Anterior cingulate cortex (tissue), 58 donors: ENCODE measurements at regions not wholly inside any gene's neighbourhood (a gene's known extent, or its start where the extent isn't known, plus 50 kb on each side); places are given as distances from the start of the nearest gene placed in this dataset.

Experiments
- DNase-seq, 58 donors: peaks; one replicate each; lab custom pipeline; 2025; lab: John Stamatoyannopoulos, UW

- no peak for DNase-seq
These were observed 135.7 kb upstream of the RTL1 start for GRCh38 chr14:101039031-101039754.

GRCh38 chr14:101039755-101040138 is 136.2 kb upstream of the RTL1 start:
- no peak for DNase-seq

DNA sequence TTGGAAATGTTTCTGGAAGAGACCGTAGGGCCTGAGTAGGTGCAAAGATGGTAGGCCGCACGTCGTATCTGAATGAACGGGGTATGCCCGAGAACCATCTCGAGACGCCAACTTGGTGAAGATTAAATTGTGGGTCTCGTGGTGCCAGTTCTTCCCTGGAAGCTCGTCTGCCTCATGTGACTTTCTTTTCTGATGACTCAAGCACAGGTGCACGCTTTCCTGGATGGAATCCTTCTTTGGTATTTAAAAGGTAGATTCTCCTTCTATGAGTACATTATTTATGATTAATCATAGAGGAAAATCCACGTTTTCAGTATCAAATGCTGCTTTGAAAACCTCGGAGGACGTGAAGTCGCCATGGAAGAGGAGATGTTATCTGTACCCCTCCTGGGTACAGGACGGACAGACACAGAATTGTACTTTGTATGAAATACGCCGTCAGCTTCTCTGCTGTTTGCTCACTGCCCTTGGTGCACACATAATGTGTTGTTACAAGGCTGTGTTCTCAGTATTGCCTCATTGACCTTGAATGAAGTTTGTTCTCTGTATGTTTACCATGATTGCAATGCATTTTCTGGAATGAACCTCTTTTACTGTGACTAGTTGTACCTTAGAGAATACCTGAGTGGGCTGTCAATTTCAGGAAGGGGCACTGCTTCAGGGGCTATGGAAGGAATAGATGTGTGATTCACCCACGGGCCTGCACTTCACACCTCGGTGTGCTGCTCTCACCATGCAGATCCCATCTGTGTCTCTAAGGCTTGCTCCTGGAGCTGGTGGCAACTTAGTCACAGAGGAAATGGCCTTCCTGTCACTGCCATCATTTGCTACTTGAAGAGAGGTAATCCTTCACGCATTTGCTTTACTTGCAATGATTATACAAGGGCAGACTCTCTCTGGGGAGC is 137.3 kb upstream of the RTL1 start:
- DNase-seq: no peak

GRCh38 chr14:101043891-101044290 is 140.4 kb upstream of the RTL1 start:
- DNase-seq: no peak

- no peak for DNase-seq
These were observed 141.2 kb upstream of the RTL1 start for GRCh38 chr14:101044741-101045140.

GRCh38 chr14:101045511-101045910 is 142.0 kb upstream of the RTL1 start:
- no peak for DNase-seq

GRCh38 chr14:101046071-101046470 is 142.5 kb upstream of the RTL1 start:
- no peak for DNase-seq

DNA sequence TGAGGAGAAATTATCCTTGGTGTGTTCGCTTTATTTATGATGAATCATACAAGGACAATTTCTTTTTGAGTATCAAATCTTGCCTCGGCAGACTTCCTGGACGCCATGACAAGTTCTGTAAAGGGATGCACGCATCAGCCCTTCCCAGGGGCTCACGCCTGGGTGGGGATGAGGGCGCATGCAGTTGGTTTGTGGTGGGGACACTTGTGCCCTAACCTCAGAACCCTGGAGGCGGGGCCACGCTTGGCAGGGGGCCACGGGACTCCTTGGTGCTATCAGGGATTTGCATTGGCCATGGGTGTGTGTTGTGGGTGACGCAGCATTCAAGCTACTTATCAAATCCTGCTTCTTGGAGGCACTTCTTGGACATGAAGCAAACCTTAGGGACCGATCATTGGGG is 143.8 kb upstream of the RTL1 start:
- DNase-seq: no peak

DNA sequence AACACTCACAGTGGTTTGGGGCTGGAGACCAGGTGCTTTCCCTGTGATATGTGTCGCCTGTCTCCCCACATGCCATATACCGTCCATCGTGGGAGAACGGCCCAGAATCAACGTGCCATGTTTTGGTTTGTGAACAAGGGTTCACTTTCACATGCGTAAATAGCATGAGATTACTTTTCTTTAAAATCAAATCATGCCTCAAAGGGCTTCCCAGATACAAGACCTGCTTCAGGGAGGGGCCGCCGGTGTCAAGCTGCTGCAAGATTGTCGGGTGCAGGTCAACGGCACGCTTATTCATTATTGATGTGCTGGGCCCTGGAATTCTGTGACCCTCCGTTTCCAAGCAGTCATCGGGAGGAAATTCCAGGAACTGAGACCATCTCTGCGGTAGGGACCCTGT is 145.2 kb upstream of the RTL1 start:
- DNase-seq: no peak

GRCh38 chr14:101049511-101049910 is 146.0 kb upstream of the RTL1 start:
- DNase-seq: no peak

GRCh38 chr14:101049942-101050341 is 146.4 kb upstream of the RTL1 start:
- DNase-seq: no peak

- DNase-seq: no peak
These were observed 147.5 kb upstream of the RTL1 start for GRCh38 chr14:101050901-101051490.

DNA sequence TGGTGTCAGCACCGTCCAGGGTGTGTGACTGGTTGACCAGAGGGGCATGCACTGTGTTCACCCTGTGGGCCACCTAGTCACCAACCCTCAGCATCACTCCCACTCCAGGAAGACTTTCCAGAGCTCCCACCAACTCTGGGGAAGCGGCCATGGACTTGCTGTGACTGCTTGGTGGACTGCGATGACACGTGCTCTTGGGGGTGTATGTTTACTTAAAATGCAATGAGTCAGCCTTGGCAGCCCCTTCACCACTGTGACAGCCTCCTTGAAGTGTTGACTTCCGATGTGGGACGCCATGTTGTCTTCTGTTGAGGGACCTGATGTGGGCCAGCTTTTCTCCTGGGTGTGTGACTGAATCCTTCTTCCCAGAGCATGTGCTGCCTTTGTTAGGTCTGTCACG is 151.1 kb upstream of the RTL1 start:
- no peak for DNase-seq

- DNase-seq: no peak
These were observed 151.7 kb upstream of the RTL1 start for GRCh38 chr14:101055106-101055662.

DNA sequence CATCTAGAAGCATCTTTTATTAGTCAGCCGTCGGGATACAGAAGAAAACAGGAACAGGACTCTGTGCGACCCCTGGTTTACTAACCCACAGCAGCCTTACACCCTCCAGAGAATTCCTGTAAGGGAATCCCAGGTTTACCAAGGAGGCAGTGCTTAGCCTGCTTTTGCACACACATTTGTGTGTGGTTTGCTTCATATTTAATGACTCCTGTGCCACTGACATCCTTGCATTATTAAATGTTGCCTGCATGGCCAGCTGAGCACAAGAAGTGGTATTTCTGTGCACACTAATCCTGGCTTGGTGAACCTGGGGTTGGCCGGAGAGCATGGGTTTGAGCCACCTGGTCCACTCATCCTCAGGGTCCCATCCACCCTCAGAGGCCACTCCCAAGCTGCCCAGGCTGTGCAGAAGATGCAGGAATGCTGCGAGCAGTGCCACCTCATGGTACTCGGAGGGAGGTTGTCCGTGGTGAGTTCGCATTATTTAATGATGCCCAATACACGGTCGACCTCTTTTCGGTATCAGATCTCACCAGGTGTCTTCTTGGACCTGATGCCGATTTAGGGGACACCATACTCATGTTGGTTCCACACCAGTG is 152.4 kb upstream of the RTL1 start:
- DNase-seq: no peak

DNA sequence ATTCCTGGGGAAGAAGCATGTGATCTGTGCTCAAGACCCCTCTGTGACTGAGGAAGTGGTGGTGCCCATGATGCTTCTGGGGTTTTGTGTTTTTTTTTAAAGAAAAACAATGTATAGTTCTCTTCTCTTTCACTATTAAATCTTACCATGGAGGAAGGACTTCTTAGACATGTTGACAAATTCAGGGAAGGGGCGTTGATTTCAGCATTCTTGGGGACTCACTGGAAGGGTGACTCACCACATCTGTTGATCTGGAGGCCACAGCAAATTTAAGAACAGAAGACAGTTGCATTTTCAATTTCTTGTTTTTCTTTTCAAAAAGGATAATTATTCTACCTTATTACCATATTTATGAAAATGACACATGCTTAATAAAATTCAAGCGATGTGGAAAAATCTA is 152.9 kb upstream of the RTL1 start:
- DNase-seq: no peak

DNA sequence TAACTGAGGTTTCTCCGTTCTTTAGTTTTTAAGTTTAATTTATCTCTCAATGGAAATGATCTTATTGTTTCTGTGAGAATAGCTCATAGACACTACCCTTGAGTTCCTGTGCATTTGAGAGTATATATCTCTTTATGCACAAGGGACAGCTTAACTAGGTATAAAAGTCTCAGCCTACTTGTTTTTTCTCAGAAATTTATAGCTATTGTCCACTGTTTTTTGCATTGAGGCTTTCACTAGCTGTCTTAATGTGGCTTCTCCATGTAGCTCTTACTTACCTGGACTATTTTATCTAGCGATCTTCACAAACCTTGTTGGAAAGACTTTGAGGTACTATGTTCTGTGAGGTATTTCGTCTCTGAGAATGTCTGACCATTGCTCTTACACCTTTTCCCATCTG is 153.9 kb upstream of the RTL1 start:
- DNase-seq: no peak

DNA sequence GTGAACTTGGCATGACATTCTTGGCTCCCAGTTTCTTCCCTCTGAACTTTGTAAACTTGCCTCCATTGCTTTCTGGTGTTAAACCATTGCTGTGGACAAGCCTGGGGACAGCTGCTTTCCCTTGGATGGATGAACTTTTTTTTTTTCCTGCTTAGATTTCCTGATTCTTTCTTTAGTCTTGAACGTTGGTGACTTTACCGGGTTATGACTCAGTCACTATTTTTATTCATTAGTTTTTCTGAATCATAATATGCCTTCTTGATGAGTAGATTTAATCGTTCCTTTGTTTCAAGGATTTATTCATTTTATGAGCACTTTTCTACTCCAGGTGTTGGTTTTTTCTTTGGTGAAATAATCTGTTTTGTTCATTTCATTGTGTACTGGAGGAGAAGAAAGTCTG is 155.0 kb upstream of the RTL1 start:
- DNase-seq: no peak

- DNase-seq: no peak
These were observed 156.7 kb upstream of the RTL1 start for GRCh38 chr14:101060171-101060601.

DNA sequence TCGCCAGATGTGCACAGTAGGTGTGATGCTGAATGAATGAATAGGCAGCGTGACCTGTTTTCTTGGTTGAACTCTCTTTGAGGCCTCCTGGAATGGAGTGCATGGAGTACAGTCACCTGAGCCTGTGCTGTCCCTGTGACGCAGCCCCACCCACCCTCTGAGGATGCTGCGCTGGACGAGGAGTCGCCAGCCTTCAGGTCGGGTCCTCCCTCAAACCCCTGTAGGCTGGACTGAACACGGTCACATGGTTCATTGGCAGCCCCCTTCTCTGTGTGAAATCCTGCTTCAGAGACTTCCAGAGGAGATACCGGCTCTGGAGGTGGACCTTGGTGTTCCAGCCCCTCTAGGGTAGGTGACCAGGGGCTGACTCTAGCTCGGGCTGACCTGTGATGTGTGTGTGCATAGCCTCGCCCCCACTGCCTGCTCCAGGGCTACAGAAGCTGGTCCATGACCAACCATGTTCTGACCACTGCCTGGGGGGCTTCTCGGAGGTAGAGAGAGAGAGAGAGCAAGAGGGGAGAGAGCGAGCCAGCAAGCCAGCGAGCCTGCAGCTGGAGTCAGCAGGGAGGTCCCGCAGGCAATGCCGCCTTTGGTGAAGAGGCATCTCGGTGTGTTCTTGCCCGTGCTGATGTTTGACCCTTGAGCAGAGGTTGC is 158.0 kb upstream of the RTL1 start:
- no peak for DNase-seq
